Stimulated activated CD4-positive, alpha-beta T cell treated with anti-CD3 and anti-CD28 coated beads, Interleukin-2, amount 100 ng/mL, for 48 hours (primary cell): ENCODE measurements at regions not wholly inside any gene's neighbourhood (a gene's known extent, or its start where the extent isn't known, plus 50 kb on each side); places are given as distances from the start of the nearest gene placed in this dataset.
"Not testable (repeated sequence)": the region's sequence is repeated elsewhere in the genome, so short reads cannot be mapped to it uniquely, and the experiment has no call there.

Experiments
- DNase-seq, 2 donors: peaks; one replicate each; pipeline ENCODE4 v3.0.0-alpha.2; 2020

DNA sequence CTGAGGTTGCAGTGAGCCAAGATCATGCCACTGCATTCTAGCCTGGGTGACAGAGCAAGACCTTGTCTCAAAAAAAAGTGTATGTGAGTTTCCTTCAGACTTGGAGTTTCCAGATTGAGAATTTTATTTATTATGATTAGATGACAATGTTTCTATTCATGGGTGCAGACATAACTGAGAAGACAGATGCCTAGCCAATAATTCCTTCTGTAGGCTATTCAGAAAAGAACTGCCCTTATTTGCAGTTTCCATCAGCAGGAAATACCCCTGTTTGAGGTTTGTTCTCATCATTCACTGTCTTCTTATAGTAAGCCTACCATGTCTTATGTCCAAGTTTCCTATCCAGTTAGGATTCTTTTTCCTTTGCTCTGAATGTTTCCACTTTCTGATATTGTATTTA is 269.0 kb downstream of the KTN1 start:
- DNase-seq: no peak

DNA sequence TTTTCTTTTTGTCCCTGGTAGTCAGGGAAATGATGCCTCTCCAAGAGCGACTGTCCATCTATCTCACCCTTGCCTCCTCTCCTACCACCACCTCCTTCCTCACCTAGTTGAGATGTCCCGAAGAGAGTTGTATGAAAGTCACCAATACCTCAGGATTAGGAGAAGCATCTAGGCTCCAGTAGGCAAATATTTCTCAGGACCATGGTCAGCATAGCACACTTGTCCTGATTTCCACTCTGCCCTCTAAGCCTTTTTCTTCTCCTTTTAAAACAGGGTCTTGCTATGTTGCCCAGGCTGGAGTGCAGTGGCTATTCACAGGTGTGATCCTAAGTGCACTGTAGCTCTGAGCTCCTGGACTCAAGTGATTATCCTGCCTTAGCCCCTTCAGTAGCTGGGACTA is 268.4 kb upstream of the PELI2 start:
- DNase-seq: no peak

DNA sequence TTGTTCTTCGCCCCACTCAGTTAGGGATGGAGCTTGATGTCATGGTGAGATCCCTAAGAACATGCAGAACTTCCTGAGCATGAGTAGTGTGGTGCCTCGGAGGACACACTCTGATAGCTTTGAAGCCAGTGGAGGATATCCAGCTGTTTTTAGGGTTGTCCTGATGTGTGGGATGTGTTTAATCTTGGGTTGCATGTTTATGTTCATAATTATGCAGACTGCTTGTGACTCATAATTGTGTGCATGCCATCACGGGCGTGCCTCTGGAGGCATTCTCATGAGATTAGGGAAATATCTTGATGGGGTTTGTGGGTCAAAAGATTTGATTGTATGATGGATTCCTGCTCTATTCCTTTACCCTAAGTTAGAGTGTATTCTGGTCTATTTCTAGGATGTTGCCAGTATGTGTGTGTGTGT is 267.4 kb upstream of the PELI2 start:
- no peak for DNase-seq

- DNase-seq: no peak
These were observed 266.9 kb upstream of the PELI2 start for GRCh38 chr14:55851301-55851700.

DNA sequence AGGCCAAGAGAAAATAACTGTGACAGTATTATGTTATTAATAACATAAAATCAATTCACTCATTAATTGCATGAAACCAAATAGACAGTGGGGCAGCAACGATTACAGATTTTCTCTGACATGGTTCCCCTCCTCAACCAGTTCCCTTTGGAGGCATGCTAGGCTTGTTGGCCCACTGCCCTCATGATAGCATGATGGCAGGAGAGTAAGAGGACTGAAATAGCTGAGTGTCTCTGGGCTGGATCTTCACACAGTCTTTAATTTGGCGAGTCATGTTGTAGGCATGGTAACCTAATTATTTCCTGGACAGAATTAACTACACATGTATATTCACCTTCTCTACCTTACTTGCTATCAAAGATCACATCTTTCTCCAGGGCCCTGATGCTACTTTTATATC is 266.2 kb upstream of the PELI2 start:
- DNase-seq: no peak

GRCh38 chr14:55855751-55856150 is 262.5 kb upstream of the PELI2 start:
- no peak for DNase-seq

GRCh38 chr14:55858604-55859003 is 259.6 kb upstream of the PELI2 start:
- DNase-seq: no peak

DNA sequence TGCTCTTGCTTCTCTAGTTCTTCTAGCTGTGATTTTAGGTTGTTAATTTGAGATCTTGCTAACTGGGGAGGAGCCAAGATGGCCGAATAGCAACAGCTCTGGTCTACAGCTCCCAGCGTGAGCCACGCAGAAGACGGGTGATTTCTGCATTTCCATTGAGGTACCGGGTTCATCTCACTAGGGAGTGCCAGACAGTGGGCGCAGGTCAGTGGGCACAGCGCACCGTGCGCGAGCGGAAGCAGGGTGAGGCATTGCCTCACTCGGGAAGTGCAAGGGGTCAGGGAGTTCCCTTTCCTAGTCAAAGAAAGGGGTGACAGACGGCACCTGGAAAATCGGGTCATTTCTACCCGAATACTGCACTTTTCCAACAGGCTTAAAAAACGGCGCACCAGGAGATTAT is 256.6 kb upstream of the PELI2 start:
- DNase-seq: not testable (repeated sequence)

- no peak for DNase-seq
These were observed 253.1 kb upstream of the PELI2 start for GRCh38 chr14:55864890-55865655.

- DNase-seq: no peak
These were observed 250.9 kb upstream of the PELI2 start for GRCh38 chr14:55867311-55867710.

- DNase-seq: no peak
These were observed 250.5 kb upstream of the PELI2 start for GRCh38 chr14:55867719-55868118.

DNA sequence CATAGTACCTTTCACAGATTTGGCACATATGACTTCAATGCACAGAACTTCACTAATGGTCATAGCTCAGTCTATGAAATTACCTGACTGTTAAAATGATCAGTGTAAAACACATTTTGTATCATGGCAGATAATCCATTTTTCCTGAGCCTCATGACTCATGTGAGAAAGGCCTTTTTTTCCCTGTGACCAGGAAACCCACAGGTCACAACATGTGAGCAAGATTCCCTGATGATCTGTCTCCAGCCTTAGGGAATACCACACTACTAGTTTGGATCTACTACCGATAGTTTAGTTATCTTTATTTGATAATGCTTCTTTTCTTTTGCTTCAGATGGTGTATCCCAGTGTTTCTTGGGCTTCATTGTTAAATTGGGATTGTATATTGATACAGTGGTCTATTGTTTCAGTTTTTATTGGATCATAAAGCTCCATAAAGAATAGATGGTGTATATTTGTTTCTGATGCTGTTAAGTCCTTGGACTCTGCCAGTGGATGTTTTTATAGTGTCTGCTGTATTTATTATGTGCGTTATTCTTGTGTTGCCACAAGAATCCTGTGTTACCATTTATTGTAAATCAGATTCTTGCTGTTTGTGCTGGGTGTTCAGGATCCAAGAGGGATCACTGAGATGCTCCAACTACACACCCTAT is 248.7 kb upstream of the PELI2 start:
- DNase-seq: no peak

DNA sequence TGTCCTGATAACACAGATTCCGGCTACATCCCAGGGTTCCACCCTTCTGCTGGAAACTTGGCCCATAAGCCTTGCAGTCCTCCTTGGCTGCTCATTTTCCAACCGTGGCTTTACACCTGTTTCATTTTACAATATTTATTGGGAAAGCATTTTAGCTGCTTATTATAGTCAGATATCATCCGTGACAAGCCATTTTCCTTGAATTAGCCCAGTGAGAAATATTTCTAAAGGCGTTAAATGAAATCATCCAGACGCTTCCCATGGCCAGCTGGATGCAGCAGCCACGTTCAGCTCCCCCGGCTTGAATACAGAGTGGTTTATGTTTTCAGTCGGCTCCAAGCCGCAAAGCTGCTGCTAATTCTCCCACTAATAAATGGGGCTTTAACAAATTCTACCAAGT is 245.0 kb upstream of the PELI2 start:
- DNase-seq: no peak

DNA sequence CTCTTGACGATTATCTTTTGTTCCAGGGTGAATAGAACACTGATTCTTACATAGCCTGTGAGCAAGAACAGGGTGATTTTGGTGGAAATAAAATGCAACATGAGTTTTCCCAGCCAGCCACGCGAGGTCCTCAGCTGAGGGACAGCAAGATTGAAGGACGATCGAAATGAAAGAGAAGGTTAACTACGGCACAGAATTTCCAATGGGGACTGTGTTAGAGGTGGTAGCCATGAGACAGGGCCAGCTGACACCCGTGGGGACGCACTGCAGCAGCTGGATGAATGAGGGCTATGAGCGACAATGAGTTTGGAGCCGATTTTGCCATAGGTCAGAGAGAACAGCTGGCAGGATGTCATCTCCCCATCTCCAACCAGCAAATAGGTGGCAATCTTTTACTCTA is 243.4 kb upstream of the PELI2 start:
- DNase-seq: no peak

- no peak for DNase-seq
These were observed 240.3 kb upstream of the PELI2 start for GRCh38 chr14:55877942-55878341.

DNA sequence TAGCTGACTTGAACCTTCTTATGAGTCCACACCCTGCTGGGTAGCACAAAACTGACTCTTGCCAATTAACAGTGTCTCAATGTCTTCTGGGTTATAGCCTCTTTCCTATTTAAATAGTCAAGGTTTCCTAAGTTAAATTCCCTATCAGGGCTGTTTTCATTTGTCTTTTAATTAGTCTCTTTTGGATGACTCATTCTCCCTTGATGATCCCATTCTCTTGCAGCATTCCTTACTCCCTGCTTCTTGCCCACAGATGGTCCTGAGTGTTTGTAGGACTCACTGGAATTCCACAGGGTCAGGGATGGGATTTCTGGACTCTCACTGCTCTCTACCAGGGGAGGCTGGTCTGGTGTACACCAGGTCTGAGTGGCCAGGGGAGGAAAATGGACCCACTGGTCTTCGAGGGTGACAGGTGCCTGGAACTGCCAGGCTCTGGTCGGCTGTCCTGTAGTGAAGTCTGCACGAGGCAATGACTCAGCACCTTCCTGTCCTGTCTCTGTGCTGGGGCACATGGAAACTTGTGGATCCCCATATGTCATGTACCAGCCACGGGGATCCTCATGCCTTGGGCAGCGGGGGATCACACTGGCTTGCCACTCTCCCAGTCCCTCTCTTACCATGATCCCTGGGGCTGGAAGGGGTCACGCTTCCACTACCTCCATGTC is 236.5 kb upstream of the PELI2 start:
- DNase-seq: no peak

DNA sequence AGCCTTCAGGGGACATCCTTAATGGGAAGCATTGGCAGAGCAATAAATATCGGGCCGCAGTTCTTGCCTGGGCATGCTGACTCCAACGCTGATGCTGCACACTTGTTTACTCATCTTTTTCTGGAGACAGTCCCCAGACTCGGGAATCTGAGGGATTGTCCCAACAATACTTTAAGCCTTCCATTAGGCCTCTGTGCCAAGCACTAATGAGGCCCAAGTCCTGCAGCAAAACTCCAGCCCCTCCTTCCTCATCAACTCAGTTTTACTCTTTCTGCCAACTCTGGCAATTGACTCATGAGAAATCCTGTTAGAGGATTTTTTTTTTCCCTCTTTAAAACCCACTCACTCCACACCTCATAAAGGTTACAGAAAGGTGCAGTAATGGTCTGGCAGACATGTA is 233.4 kb upstream of the PELI2 start:
- no peak for DNase-seq

- DNase-seq: no peak
These were observed 229.1 kb upstream of the PELI2 start for GRCh38 chr14:55889124-55889523.

- no peak for DNase-seq
These were observed 226.5 kb upstream of the PELI2 start for GRCh38 chr14:55891692-55892091.

GRCh38 chr14:55892906-55893305 is 225.3 kb upstream of the PELI2 start:
- no peak for DNase-seq

GRCh38 chr14:55893705-55894104 is 224.5 kb upstream of the PELI2 start:
- no peak for DNase-seq

GRCh38 chr14:55897031-55897430 is 221.2 kb upstream of the PELI2 start:
- no peak for DNase-seq

GRCh38 chr14:55898938-55899337 is 219.3 kb upstream of the PELI2 start:
- DNase-seq: no peak

DNA sequence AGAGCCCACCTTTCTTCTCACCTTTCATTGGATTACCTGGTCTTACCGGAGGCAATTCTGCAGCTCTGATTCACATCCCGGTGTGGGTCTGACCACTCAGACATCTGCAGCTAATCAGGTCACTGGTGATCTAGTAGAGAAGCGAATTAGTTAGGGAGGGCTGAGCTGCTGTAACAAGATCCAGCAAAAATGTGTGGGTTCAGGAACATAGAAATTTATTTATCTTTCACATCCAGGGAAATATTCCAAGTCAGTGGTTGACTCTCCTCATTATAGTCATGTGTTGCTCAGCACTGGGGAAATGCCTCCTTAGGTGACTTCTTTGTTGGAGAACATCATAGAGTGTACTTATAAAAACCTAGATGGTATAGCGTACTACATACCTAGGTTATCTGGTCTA is 218.7 kb upstream of the PELI2 start:
- no peak for DNase-seq
